A549 (cell line): ENCODE measurements at regions not wholly inside any gene's neighbourhood (a gene's known extent, or its start where the extent isn't known, plus 50 kb on each side); places are given as distances from the start of the nearest gene placed in this dataset.

Experiments
- ATAC-seq, 2 experiments: fragments of 200-7000 bp in 1 of 2; fragments of >200 bp in 1 of 2; cut with Nextera tagmentation in 1 of 2; cut with Tn5 transposase in 1 of 2; 3 replicates each; pipeline versions ENCODE4 v1.8.0 to v1.9.1; 2018 to 2020; ENCODE audit warnings: mild to moderate bottlenecking in 1 of 2, moderate library complexity in 1 of 2
- CTCF ChIA-PET: fragments of 300-600 bp; sonication (Branson Sonifier 250); formaldehyde crosslinking; extraction: SDS; loops from one replicate; lab custom pipeline; 2021; ENCODE audit warnings: antibody characterized with exemption, inconsistent platforms; lab: Yijun Ruan, JAX
- POLR2A ChIA-PET: fragments of 350-600 bp; formaldehyde crosslinking; extraction: SDS; loops from one replicate; lab custom pipeline; 2021; ENCODE audit warnings: antibody characterized with exemption, inconsistent platforms; lab: Yijun Ruan, JAX
- DNase-seq, 2 experiments: peaks; one replicate each; pipeline versions ENCODE4 v3.0.0 to v3.0.0-alpha.2; 2011 to 2016; ENCODE audit warnings: low read depth in 1 of 2, low spot score in 1 of 2
- FAIRE-seq: peaks from 2 replicates; lab custom pipeline; 2011; peaks lifted over from hg19 to GRCh38; lab: Jason Lieb, UNC
- H3K27ac ChIP-seq, 2 experiments: fragments of >200 bp; sonication (Bioruptor Twin); formaldehyde crosslinking; 3 replicates each; pipeline ENCODE4 v1.5.1; 2016 to 2017
- H3K4me1 ChIP-seq: fragments of >200 bp; sonication (Bioruptor Twin); formaldehyde crosslinking; 3 replicates; pipeline ENCODE4 v1.6.1; 2016
- H3K4me2 ChIP-seq: fragments of >200 bp; sonication (Bioruptor Twin); formaldehyde crosslinking; 3 replicates; pipeline ENCODE4 v1.6.1; 2016
- H3K4me3 ChIP-seq: fragments of >200 bp; sonication (Bioruptor Twin); formaldehyde crosslinking; 3 replicates; pipeline ENCODE4 v1.5.1; 2016
- H3K9me3 ChIP-seq: fragments of >200 bp; sonication (Bioruptor Twin); formaldehyde crosslinking; 3 replicates; pipeline ENCODE4 v1.6.1; 2016
- ATOH8 ChIP-seq: fragments of 250-450 bp; sonication (Bioruptor Pico); IDR thresholded peaks from 2 replicates; pipeline ENCODE4 v1.5.0; 2020; ENCODE audit warnings: low read depth, mild to moderate bottlenecking, moderate library complexity
- BHLHE40 ChIP-seq: IDR thresholded peaks from 2 replicates; pipeline ENCODE4 v1.6.1; 2012; ENCODE audit warnings: low read depth, low read length, inconsistent platforms
- CBX8 ChIP-seq: fragments of 200-600 bp; sonication (generic); IDR thresholded peaks from 2 replicates; pipeline ENCODE4 v1.6.1; 2016
- CTCF ChIP-seq: fragments of >200 bp; sonication (Bioruptor Twin); formaldehyde crosslinking; IDR thresholded peaks from 3 replicates; pipeline ENCODE4 v1.5.1; 2016
- EHMT2 ChIP-seq: fragments of 200-600 bp; sonication (generic); IDR thresholded peaks from 2 replicates; pipeline ENCODE4 v1.6.1; 2016; ENCODE audit warnings: antibody characterized with exemption, low read depth, mild to moderate bottlenecking, moderate library complexity
- ESRRA ChIP-seq: fragments of 150-350 bp; IDR thresholded peaks from 2 replicates; pipeline ENCODE4 v1.6.1; 2014; ENCODE audit warnings: mild to moderate bottlenecking, low read length, borderline replicate concordance
- GATA3 ChIP-seq: IDR thresholded peaks from 2 replicates; pipeline ENCODE4 v1.6.1; 2012; ENCODE audit warnings: borderline replicate concordance
- HDAC2 ChIP-seq: fragments of 200-600 bp; sonication (generic); IDR thresholded peaks from 2 replicates; pipeline ENCODE4 v1.6.1; 2016
- HES2 ChIP-seq: fragments of >200 bp; sonication (Bioruptor Twin); formaldehyde crosslinking; IDR thresholded peaks from 2 replicates; pipeline ENCODE4 v1.6.1; 2016
- HMGXB4 ChIP-seq: fragments of 250-450 bp; sonication (Bioruptor Pico); IDR thresholded peaks from 2 replicates; pipeline ENCODE4 v1.5.0; 2021; ENCODE audit warnings: mild to moderate bottlenecking, moderate library complexity, borderline replicate concordance
- HOXB5 ChIP-seq: fragments of 250-450 bp; sonication (Bioruptor Pico); IDR thresholded peaks from 2 replicates; pipeline ENCODE4 v1.5.0; 2020; ENCODE audit warnings: mild to moderate bottlenecking, moderate library complexity
- KDM5A ChIP-seq: fragments of 200-600 bp; sonication (generic); IDR thresholded peaks from 2 replicates; pipeline ENCODE4 v1.6.1; 2016; ENCODE audit warnings: antibody characterized with exemption, mild to moderate bottlenecking
- MAFK ChIP-seq: fragments of 450-650 bp; IDR thresholded peaks from 2 replicates; pipeline ENCODE4 v1.6.1; 2014; ENCODE audit not compliant: partially characterized antibody
- MAZ ChIP-seq: fragments of 150-350 bp; IDR thresholded peaks from 2 replicates; pipeline ENCODE4 v1.6.1; 2014; ENCODE audit warnings: antibody characterized with exemption, low read depth, low read length, borderline replicate concordance
- NFE2L2 ChIP-seq: fragments of 150-350 bp; conservative IDR thresholded peaks from 2 replicates; pipeline ENCODE4 v1.6.1; 2014; ENCODE audit warnings: low read length
- POLR2AphosphoS2 ChIP-seq: conservative IDR thresholded peaks from 2 replicates; pipeline ENCODE4 v1.6.1; 2012; ENCODE audit warnings: low read length, improper control_type of control experiment, inconsistent platforms
- RAD21 ChIP-seq, 2 experiments: fragments of >200 bp in 1 of 2; sonication (Bioruptor Twin) in 1 of 2; formaldehyde crosslinking in 1 of 2; IDR thresholded peaks in 1 of 2; conservative IDR thresholded peaks in 1 of 2; 2 replicates in 1 of 2; 3 replicates in 1 of 2; pipeline ENCODE4 v1.6.1; 2012 to 2018; ENCODE audit warnings: inconsistent platforms in 1 of 2
- RCOR1 ChIP-seq: fragments of 150-350 bp; IDR thresholded peaks from 2 replicates; pipeline ENCODE4 v1.6.1; 2014; ENCODE audit warnings: antibody characterized with exemption, low read length, low read depth
- SMC3 ChIP-seq: fragments of >200 bp; sonication (Bioruptor Twin); formaldehyde crosslinking; IDR thresholded peaks from 3 replicates; pipeline ENCODE4 v1.6.1; 2018; ENCODE audit warnings: inconsistent platforms
- SREBF2 ChIP-seq: fragments of 450-650 bp; IDR thresholded peaks from 2 replicates; pipeline ENCODE4 v1.6.1; 2014; ENCODE audit warnings: mild to moderate bottlenecking, moderate library complexity
- TFCP2L1 ChIP-seq: fragments of 250-450 bp; sonication (Bioruptor Pico); IDR thresholded peaks from 2 replicates; pipeline ENCODE4 v1.5.0; 2021; ENCODE audit warnings: mild to moderate bottlenecking
- USF2 ChIP-seq: fragments of 450-650 bp; IDR thresholded peaks from 2 replicates; pipeline ENCODE4 v1.6.1; 2014; ENCODE audit warnings: antibody characterized with exemption
- ZFP36 ChIP-seq: fragments of 450-650 bp; IDR thresholded peaks from 2 replicates; pipeline ENCODE4 v1.6.1; 2014; ENCODE audit warnings: borderline replicate concordance; ENCODE audit not compliant: partially characterized antibody
- WGBS: methylation state at CpG from one replicate; pipeline ENCODE4 v1.1.6; 2017; ENCODE audit errors: missing lambda C conversion rate; 5-methylcytosine and 5-hydroxymethylcytosine counted together

- no peak for TF ChIP-seq SMC3
- TF ChIP-seq NFE2L2 = no peak
- TF ChIP-seq POLR2AphosphoS2 = no peak
- no peak for TF ChIP-seq MAFK
- TF ChIP-seq RAD21 (conservative IDR thresholded peaks at IDR 0.05 in 1 of 2, IDR thresholded peaks at IDR 0.05 in 1 of 2) = no peak
- TF ChIP-seq TFCP2L1 (CRISPR knock-in tag) = no peak
- no peak for TF ChIP-seq BHLHE40
- TF ChIP-seq CTCF = no peak
- TF ChIP-seq SREBF2 = no peak
- no peak for TF ChIP-seq USF2
- no peak for ATAC-seq
- Histone ChIP-seq H3K9me3 (no peaks in the 10 kb centered on the region), H3K4me3 (no peak overlapping the region), H3K4me1 (no peaks in the 10 kb centered on the region), H3K27ac (no peak overlapping the region), H3K4me2 (no peak overlapping the region)
- WGBS = 24% methylated on average over 17 of the region's 17 CpGs
- FAIRE-seq = no peak
- ChIA-PET POLR2A (no interaction called here), CTCF (no interaction called here)
- DNase-seq = no peak
Observed at GRCh38 chr18:40048886-40049650, 1906.0 kb upstream of the PIK3C3 start.

GRCh38 chr18:40048253-40048652, 1906.8 kb upstream of the PIK3C3 start:
- Histone ChIP-seq H3K4me1 (no peaks in the 10 kb centered on the region), H3K9me3 (no peaks in the 10 kb centered on the region), H3K4me3 (no peak overlapping the region), H3K27ac (no peak overlapping the region)
- no peak for DNase-seq
- WGBS = 4% methylated on average over 2 of the region's 2 CpGs
- FAIRE-seq = no peak
- TF ChIP-seq ATOH8 (CRISPR knock-in tag) = no peak
- TF ChIP-seq CBX8 = no peak
- TF ChIP-seq HOXB5 (CRISPR knock-in tag) = no peak
- no peak for TF ChIP-seq RCOR1
- TF ChIP-seq KDM5A = no peak
- TF ChIP-seq GATA3 = no peak
- TF ChIP-seq HDAC2 = no peak
- TF ChIP-seq ESRRA = no peak
- TF ChIP-seq NFE2L2 = no peak
- no peak for TF ChIP-seq HES2
- TF ChIP-seq MAZ = no peak
- no peak for TF ChIP-seq HMGXB4 (CRISPR knock-in tag)
- no peak for TF ChIP-seq BHLHE40
- TF ChIP-seq EHMT2 = no peak
- TF ChIP-seq ZFP36 = no peak
- no peak for TF ChIP-seq POLR2AphosphoS2
- TF ChIP-seq, all 56 proteins: peak for 0
- ChIA-PET CTCF (no interaction called here), POLR2A (no interaction called here)
- ATAC-seq = no peak
- H3K4me2 ChIP-seq = no peak overlapping the region
